CD4-positive, alpha-beta T cell treated with Interleukin-6 at 100 ng/mL for 8 hours (primary cell): ENCODE measurements at regions not wholly inside any gene's neighbourhood (a gene's known extent, or its start where the extent isn't known, plus 50 kb on each side); places are given as distances from the start of the nearest gene placed in this dataset.
"Not testable (repeated sequence)": the region's sequence is repeated elsewhere in the genome, so short reads cannot be mapped to it uniquely, and the experiment has no call there.

Experiments
- DNase-seq: peaks from one replicate; pipeline ENCODE4 v3.0.0-alpha.2; 2020; ENCODE audit warnings: mixed read lengths, low spot score

DNA sequence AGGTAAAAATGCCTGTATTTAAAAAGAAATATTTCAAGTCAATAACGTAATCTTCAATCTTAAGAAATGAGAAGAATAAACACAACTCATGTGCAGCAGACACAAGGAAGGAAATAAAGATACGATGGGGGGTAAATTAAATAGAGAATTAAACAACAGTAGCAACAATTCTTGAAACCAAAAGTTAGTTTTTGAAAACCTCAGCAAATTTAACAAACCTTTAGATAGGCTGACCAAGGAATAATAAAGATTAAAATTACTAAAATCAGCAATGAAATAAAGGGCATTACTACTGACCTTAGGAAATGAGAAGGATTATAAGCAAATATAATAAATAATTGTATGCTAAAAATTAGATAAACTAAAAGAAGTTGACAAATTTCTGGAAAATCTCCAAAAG is 178.9 kb downstream of the RTP5 start:
- DNase-seq, result no peak

DNA sequence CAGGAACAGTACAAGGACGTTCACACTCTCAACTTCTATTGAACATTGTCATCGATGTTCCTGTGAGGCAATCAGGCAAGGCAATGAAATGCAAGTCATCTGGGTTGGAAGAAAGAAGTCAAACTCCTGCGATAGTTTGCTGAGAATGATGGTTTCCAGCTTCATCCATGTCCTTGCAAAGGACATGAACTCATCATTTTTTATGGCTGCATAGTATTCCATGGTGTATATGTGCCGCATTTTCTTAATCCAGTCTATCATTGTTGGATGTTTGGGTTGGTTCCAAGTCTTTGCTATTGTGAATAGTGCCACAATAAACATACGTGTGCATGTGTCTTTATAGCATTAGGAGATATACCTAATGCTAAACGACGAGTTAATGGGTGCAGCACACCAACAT is 180.0 kb downstream of the RTP5 start:
- not testable (repeated sequence) for DNase-seq

DNA sequence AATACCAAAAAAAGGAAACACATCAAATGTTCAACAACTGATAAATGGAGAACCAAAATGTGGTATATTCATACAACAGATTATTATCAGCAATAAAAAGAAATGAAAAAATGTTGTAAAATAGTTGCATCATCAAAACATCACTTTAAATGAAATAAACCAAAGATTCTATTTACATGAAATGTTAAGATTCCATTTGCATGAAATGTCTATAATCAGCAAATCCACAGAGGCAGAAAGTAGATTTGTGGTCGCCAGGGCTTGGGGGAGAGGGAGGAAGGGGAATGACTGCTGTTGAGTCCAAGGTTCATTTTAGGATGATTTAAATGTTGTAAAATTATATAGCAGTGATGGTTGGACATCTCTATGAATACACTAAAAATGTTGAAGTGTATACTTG is 181.9 kb downstream of the RTP5 start:
- DNase-seq, result no peak

DNA sequence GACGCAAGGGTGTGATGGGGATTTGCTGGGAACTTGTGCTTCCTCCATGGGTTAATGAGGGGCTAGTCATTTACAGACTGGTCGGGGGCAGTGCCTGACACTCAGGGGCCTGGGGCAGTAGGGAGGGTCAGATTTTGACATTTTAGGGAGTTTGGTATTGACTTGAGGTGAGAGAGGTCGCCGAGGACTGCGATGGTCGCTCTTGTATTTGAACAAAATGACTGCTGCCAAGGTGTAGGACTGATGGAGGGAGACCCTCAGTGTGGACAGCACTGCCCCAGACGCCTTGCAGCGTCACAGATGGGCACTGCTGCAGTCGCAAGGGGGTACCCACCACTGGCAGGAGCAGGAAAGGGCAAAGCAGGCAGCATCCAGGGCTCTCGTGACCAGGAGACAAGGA is 182.9 kb downstream of the RTP5 start:
- DNase-seq, result no peak

DNA sequence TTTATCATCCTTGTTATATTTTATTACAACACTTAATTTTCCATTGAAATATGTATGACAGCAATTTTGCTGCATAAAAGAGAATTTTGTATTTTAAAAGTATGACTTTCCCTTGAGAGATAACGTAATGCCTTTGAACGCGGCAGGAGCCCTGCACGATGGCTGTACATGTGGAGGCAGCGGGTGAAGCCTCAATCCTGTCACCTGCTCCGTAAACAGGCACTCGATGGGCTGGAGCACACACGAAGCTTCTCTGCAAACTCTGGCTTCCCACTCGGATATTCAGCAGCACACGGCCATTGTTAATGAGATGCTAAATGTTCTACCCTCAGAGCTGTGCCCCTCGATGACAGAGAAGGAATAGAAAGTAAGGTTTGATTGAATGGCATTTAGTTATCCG is 184.4 kb downstream of the RTP5 start:
- DNase-seq, result no peak

DNA sequence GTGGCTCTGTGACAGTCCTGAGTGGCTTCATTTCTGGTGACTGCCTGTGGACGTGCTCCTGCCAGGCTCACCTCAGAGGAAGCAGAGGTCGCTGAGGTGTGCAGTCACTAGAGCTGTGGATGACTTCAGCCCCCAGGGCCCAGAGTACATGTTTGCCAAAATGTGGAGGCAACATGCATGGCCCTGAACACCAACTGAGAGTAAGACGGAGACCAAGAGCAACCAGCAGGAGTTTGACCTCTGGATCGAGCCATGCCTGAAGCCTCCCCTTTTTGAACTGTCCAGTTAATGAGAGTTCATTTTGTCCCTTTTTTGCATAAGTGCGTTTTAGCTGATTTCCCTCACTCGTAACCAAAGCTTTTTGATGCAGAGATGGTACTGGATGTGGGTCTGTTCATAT is 184.9 kb downstream of the RTP5 start:
- DNase-seq, result no peak

DNA sequence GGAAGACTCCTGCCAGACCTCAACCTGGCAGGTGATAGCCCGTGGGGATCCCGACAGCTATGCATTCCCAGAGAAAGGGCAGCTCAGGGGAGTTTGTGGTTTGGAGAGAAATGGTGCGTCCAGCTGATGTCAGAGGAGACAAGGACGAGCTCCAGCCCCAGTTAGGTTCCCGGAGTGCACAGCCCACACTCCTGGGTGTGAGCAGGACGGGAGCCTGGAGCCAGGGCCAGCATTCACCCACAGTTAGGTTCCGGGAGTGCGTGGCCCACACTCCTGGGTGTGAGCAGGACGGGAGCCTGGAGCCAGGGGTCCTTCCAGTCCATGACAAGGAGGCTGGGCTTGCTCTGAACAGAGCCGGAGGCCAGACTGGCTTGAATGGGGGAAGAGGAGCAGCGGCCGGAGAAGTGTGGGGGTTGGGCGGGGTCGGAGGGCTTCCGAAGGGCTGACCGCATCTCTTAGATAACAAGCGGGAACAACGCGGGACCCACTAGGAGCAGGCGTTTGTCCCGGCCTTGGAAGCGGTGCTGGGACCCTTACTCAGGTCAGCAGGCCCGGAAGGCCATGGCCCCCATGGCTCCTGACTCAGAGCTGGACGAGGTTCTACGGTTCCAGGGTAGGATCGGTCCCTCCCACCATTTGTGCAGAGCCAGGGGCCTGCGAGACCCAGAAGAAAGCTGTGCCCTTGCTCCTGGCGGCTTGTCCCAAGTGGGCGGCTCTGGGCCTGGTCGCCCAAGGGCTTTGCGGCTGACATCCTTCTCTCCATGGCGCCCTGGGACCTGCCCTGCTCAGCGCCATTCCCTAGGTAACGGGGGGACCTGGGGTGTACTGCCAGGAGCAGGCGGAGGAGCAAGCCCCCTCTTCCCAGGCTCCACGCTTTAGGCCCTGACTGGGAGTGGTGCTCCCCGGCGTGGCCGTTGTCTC is 185.6 kb downstream of the RTP5 start:
- DNase-seq, result no peak

DNA sequence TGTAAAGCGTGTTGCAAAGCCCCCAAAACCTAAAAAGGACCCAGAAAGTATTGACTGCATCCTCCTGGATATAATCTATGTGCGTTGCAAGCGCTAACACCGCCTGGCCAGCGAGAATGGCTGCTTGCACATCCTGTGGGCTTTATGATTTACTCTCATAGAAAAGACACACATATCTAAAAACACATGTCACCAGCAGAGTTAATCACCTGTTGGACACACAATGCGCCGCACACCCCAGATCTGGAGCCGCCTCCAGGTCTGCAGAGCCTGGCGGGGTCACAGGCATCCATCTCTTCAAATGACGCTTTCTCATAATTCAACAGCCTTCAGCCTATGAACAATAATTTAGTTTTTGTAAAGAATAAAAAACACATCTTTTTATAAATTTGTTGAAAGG is 186.5 kb downstream of the RTP5 start:
- no peak for DNase-seq

DNA sequence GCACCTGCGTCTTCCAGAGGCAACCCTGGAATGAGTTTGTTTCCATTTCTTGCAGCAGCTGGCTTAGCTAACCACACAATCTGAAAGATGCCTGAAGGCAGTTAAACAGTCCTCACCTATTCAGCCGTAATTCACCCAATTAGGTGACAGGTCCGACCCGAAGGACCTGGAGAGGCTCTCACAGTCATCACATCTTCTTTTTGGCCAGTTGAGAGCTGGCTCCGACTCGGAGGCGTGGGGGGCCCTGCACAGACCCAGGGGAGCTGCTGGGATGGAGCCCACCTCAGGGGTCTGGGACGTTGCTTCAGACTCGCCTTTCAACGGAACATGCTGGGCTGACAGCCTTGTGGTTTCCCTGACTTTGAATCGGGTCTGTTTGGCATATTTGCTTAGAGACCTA is 187.3 kb downstream of the RTP5 start:
- DNase-seq, result no peak

DNA sequence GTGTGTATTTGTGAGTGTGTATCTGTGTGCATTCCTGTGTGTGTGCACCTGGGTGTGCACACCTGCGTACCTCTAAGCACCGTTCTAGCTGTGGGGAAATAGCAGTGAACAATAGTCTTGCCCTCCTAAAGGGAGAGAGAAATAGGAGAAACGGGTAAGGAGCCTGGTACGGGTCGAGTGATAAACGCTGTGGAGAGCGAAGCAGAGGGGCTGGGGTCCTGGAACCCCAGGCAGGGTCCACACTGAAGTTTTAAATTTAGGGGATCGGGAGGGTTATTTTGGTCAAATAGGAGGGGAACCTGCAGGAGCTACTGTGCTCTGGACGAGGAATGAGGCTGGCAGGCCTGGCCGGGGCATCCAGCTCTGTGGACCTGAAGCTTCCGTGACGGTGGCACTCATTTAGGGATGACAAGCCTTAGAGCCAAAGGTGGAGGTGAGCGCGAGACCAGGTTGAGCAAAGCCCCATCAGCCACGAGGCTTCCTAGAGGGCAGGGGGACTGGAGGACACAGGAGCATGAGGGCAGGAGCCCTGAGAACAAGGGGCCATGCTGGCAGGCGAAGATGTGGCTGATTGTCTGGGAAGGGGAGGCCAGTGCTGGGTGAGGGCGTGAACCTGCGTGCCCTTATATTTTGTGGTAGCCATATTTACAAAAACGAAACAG is 188.0 kb downstream of the RTP5 start:
- DNase-seq, result no peak

DNA sequence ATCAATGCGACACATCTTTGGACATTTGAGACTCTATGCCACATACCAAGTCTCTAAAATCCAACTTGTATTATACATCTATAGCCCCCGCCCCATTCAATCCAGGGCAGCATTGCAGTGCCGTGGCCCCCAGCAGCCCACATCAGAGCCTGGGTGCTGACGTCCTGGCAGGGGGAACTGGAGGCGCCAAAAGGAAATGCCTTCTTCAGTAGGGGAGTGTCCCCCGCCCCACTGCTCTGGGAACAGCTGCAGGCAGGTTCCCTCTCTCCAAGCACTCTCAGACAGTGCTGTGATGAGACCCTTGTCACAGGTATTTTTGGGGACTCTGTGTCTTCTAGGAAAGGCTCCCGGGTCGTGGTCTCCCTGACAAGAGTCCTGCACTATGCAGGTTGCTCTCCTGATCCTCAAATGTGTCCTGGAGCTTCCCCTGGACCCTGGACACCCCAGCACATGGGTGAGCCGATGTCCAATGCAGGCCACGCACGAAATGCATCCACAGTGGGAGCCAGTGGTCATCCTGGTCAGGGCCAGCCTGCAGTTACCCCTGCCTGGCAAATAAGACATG is 188.7 kb downstream of the RTP5 start:
- DNase-seq, result no peak

DNA sequence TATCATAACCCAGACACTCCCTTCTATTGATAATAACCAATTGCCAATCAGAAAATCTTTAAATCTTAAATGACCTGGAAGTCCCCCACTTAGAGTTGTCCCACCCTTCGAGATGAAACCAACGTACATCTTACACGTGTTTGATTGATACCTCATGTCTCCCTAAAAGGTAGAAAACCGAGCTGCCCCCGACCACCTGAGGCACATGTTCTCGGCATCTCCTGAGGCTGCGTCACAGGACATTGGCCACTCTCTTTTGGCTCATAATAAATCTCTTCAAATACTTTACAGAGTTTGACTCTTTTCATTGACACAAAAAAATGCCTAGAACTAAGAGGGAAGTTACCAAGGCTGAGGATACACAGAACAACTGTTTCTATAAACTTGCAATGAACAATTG is 190.0 kb downstream of the RTP5 start:
- no peak for DNase-seq

DNA sequence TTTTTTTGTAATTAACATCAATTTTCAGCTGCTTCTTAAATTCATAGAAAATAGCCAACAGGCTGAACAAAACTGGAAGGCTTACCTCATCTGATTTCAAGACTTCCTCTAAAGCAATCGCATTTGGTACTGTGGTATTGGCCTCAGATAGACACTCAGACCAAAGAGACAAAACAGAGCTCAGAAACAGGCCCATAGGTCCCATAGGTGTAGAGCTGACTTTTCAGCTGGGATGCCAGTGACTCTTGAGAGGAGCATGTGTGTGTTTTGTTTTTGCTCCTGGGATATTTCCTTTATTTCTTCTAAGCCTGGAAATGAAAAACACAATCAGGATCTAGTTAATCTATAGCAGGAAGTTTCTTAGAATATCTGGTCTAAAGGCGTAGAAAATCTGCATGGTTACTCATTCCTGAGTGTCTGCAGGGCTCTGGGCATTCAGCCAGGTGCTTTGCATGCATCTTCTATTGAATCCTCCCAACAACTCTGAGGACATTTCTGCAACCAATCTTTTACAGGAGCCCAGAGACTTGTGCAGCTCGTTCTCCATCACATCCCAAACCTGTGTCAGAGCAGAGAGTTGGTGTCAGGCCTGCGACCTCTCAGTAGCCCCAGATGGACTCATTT is 190.8 kb downstream of the RTP5 start:
- no peak for DNase-seq

DNA sequence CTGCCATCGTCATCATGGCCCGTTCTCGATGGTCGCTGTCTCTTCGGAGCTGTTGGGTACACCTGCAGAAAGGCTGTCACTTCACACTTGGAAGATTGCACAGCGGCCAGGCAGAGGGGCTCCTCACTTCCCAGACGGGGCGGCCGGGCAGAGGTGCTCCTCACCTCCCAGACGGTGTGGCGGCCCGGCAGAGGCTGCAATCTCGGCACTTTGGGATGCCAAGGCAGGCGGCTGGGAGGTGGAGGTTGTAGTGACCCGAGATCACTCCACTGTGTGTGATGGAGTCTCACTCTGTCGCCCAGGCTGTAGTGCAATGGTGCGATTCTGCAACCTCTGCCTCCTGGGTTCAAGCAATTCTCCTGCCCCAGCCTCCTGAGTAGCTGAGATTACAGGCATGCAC is 192.4 kb downstream of the RTP5 start:
- DNase-seq, result not testable (repeated sequence)

DNA sequence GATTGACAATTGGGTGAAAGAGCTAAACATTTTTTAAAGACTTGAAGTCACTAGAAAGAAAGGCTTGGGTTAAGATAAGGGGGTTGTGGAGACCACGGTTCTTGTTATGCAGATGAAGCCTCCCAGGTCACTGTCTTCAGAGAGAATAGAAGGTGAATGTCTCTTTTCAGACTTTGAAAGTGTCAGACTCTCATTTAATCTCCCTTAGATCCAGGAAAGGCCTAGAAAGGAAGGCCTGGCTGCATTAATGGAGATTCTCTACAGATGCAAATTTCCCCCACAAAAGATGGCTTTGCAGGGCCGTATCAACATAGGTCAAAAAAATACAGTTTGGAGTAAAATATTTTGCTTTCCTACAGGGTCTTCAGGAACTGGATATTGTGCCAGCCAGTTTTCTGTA is 193.9 kb downstream of the RTP5 start:
- DNase-seq, result no peak

DNA sequence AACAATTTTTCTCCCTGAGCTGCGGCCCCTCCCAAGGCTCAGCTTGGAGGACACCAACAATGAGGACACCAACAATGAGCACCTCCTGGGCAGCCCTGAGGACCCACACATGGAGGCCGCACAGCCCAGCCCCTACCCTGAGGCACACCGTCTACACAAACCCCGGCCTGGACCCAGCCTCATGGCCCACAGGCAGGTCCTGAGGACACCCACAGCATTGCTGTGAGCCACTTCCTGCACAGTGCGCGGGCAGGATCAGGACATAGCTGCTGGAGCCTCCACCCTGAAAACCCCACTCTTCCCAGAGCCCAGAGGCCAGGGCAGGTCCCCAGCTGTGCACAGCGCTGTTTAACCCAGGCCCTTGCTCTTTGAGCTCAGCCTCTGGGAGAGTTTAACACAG is 194.3 kb downstream of the RTP5 start:
- DNase-seq, result no peak

DNA sequence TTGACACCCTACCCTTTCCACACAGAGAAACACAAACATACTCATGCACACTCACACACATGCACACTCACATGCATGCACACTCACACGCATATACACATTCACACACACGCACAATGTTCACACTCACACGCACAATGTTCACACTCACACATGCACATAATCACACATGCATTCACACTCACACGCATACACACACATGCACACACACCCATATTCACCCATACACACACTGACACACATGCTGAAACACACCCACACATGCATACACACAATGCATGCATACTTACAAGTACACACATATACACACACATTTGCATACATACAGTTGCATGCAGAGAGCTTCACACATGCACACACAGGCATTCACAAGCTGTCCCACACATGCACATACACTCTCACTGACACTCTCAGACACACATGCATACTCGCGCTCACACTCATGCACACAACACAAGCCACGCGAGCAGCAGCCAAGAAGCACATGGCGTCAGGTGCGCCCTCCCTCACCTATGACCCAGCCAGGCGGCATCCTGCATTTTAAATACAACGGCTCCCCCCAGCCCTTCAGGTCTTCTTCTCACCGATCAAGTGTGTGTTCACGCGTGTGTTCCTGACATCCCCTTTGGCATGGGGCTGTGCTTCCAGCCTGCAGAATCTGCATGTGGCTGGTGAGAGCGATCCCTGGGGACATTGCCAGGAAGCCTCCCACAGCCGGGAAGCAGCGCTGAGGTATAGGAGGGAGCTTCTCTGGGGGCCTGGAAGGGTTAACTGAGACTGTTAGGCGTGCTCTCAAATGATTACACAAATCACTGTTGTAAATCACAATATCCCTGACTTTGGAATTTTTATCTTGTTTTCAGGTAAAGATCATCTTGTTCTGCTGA is 195.1 kb downstream of the RTP5 start:
- no peak for DNase-seq

DNA sequence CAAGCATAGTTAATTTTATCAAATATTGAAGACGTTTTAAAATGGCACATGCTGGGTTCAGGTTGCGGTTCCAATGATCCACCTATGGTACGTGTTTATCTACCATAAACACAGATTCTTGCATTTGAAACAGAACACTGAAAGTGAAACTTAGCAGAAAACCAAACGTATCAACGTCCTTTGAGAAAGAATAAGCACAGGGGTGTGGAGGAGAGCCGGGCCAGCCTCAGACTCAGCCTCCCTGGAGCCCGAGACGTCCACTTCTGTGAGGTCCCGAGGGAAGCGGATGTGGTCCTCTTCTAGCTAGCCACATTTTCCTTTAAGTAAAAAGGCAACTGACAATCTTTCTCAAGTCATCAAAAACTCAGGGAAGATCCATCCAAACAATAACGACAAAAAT is 195.9 kb downstream of the RTP5 start:
- DNase-seq, result no peak

DNA sequence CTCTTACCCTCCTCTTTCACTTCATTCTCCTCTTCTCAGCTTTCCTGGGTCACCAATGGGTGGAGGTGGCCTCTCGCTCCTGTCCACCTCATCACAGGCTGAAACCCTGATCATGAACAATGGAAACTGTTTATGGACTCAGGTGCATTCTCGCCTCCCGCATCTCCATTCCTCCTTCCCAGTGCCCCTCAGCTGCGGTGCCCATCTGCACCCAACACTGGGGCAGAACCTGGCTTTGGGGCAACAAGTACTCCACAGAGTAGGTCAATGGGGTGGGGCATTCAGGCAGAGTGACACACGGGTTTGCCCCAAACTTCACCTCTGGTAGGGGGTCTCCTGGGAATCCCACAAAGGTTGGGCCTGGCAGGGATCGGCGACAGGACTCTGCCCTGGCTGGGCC is 199.5 kb downstream of the RTP5 start:
- no peak for DNase-seq

DNA sequence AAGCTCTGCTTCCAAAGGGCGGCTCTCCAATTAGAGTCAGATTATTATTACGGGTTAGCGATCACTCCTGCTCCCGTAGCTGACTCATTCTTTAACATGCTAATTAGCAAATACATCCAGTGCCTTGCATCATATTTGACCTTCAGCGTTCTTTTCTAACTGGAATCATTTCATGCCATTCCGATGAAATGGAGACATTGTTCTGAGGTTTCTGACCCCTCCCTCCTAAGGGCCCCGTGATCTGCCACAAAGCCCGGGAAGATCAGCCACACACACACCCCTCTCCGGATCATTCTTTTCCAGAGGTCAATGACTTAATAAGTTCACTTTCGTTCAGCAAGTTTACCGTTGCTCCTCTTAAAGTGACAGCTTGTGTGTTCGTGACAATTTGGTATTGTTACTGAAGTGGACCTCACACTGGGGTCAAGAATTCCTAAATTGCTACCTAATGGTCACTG is 200.4 kb downstream of the RTP5 start:
- not testable (repeated sequence) for DNase-seq

DNA sequence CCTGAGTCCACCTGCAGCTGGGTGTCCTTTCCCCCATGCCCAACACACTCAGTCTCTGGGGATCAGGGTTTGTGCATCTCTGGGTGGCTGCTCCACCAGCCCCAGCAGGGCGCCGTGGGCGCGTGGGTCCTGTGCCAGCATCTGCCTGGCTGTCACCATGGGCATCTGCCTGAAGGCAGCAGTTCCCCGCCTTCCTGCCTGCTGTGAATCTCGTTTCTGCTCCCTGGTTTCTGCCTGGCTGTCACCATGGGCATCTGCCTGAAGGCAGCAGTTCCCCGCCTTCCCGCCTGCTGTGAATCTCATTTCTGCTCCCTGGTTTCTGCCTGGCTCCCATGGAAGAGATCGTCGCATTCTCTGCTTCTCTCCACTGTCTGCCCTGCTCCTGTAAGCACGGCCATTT is 201.2 kb downstream of the RTP5 start:
- not testable (repeated sequence) for DNase-seq

DNA sequence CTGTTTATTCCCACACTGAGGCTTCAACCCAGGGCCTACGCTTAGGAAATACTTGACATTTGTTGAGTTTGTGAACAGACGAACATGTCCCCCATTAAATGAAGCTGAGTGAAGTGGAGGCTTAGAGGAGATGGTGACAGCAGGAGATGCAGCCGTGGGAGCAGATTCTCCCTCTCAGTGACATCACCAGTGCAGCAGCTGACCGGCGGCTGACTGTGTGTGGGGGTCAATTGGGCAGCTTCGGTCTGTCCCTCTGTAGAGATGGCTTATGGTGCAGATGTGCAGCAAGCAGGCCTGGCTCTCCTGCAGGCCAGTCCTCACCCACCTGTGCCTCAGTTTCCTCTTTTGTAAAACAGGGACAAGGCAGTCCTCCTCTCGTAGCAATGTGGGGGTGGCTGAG is 201.8 kb downstream of the RTP5 start:
- not testable (repeated sequence) for DNase-seq
